Spinal cord (tissue), 9 donors: ENCODE measurements at regions not wholly inside any gene's neighbourhood (a gene's known extent, or its start where the extent isn't known, plus 50 kb on each side); places are given as distances from the start of the nearest gene placed in this dataset.

Source experiments
- DNase-seq, 6 donors: peaks; one replicate each; pipeline versions ENCODE4 v3.0.0 to v3.0.0-alpha.2; 2013 to 2015; ENCODE audit warnings: low spot score in 6 of 6, low read depth in 4 of 6
- H3K27ac ChIP-seq: one replicate; pipeline ENCODE4 v1.5.1; 2013; ENCODE audit warnings: low read depth, low read length, control low read depth
- H3K27me3 ChIP-seq: one replicate; pipeline ENCODE4 v1.6.1; 2013; ENCODE audit warnings: low read length; ENCODE audit not compliant: control insufficient read depth, insufficient read depth
- H3K36me3 ChIP-seq: one replicate; pipeline ENCODE4 v1.6.1; 2013; ENCODE audit warnings: low read length; ENCODE audit not compliant: control insufficient read depth, insufficient read depth
- H3K4me1 ChIP-seq: one replicate; pipeline ENCODE4 v1.6.1; 2013; ENCODE audit warnings: low read length; ENCODE audit not compliant: control insufficient read depth, insufficient read depth
- H3K4me3 ChIP-seq: one replicate; pipeline ENCODE4 v1.5.1; 2013; ENCODE audit warnings: low read depth, low read length, control low read depth
- H3K9me3 ChIP-seq: one replicate; pipeline ENCODE4 v1.6.1; 2013; ENCODE audit warnings: low read length; ENCODE audit not compliant: control insufficient read depth, insufficient read depth
- WGBS: methylation state at CpG from one replicate; pipeline ENCODE4 v1.1.5; 2013; ENCODE audit warnings: missing lambda C conversion rate; ENCODE audit not compliant: insufficient coverage; 5-methylcytosine and 5-hydroxymethylcytosine counted together
- donor health status: healthy.

DNA sequence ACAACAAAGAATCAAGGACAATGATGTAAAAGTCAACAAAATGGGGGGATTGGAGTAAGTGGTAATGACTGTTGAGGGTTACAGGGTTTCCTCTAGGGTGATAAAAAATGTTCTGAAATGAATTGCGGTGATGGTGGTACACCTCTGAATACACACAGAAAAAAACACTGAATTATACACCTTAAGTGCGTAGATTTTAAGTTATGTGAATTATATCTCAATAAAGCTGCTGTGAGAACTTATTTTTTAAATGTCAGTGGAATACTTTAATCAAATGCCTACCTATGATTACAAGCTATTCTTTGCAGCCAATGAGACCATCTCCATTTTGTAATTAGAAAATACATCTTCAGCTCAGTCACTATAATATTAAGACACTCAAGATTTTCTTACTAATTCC, 53.5 kb downstream of the ZNF608 start:
- H3K27ac ChIP-seq = peak overlapping the region; percentile 3
- H3K4me3 ChIP-seq = no peak overlapping the region
- DNase-seq = no peak
- no peaks in the 10 kb centered on the region for H3K4me1 ChIP-seq
- no peaks in the 10 kb centered on the region for H3K9me3 ChIP-seq
- H3K36me3 ChIP-seq = no peaks in the 10 kb centered on the region
- H3K27me3 ChIP-seq = no peaks in the 10 kb centered on the region
- no CpG with 5 or more reads among the region's 2 CpGs for WGBS

DNA sequence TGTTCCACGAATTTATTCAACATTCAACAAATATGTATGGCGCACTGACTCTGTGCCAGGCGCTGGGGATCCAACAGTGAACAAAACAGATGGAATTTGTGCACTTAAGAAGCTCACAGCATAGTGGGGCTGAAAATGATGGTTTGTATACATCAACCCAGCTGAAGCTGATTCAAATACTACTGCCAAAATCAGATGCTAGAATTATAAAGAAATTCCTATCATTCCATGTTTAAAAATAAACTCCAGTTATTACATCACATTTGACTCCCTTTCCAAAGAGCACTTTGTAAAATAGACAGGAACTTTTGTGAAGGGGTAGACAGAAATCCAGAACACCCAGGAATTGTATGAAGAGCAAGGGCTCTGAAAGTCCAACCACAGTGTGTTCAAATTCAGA, 54.1 kb downstream of the ZNF608 start:
- Histone ChIP-seq H3K4me3 (no peak overlapping the region), H3K27me3 (no peaks in the 10 kb centered on the region), H3K9me3 (no peaks in the 10 kb centered on the region), H3K36me3 (no peaks in the 10 kb centered on the region), H3K27ac (peak overlapping the region; percentile 3), H3K4me1 (no peaks in the 10 kb centered on the region)
- no CpG with 5 or more reads among the region's 3 CpGs for WGBS
- DNase-seq = peak in 1 of 6 donors; percentile 79

DNA sequence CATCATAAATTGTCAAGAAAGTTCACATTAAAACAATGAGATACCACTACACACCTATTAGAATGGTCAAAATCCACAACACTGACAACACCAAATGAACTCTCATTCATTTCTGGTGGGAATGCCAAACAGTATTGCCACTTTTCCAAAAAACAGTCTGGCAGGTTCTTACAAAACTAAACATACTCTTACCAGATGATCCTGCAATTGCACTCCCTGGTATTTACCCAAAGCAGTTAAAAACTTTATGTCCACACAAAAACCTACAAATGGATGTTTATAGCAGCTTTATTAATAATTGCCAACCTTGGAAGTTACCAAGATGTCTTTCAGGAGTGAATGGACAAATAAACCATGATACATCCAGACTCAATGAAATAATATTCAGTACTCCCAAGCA, 56.8 kb downstream of the ZNF608 start:
- H3K27me3 ChIP-seq = no peaks in the 10 kb centered on the region
- DNase-seq = no peak
- peaks cover 5% of the 10 kb centered on the region for H3K4me1 ChIP-seq

DNA sequence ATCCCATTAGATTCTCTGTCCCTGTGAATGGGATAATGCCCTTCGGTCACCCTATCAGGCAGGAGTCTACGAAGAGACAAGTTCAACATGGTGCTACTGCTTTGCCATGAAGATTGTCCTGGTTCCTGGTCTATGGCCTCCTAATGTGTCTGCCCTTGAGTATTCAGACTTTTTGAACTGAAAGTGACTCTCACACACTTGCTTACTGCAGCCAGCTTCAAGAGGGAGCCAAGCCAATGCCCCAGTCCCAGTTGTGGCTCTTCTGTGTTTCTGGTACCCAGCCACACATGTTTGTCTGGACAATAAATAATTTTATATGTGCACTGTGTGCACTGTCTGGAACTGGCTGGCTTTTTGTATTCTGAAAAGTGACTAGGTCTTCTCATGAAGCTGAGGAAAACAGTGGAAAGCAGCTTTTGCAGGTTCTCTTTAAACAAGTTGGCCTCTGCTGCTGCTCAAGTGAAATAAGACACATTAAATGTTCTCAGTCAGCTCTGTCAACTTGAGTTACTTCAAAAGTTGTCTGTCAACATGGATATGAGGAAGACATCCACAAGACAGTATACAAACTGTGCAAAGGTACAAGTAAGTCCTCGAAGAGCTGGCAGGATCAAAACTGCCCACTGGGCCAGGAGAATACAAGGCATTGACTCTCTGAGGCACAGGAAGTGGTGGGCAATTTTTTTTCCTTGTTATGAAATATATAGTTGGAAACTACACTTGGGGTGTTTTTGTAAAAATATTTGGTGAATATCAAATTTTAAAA, 60.0 kb downstream of the ZNF608 start:
- WGBS = 88% methylated on average over 3 of the region's 3 CpGs
- DNase-seq = no peak
- peaks cover 5% of the 10 kb centered on the region for H3K4me1 ChIP-seq
- H3K27ac ChIP-seq = no peak overlapping the region
- no peaks in the 10 kb centered on the region for H3K27me3 ChIP-seq
- no peak overlapping the region for H3K4me3 ChIP-seq
- H3K36me3 ChIP-seq = no peaks in the 10 kb centered on the region
- H3K9me3 ChIP-seq = no peaks in the 10 kb centered on the region

More for the DNA sequence above, 56.8 kb downstream of the ZNF608 start:
- H3K9me3 ChIP-seq = no peaks in the 10 kb centered on the region
- no peak overlapping the region for H3K4me3 ChIP-seq
- no peak overlapping the region for H3K27ac ChIP-seq
- H3K36me3 ChIP-seq = no peaks in the 10 kb centered on the region

DNA sequence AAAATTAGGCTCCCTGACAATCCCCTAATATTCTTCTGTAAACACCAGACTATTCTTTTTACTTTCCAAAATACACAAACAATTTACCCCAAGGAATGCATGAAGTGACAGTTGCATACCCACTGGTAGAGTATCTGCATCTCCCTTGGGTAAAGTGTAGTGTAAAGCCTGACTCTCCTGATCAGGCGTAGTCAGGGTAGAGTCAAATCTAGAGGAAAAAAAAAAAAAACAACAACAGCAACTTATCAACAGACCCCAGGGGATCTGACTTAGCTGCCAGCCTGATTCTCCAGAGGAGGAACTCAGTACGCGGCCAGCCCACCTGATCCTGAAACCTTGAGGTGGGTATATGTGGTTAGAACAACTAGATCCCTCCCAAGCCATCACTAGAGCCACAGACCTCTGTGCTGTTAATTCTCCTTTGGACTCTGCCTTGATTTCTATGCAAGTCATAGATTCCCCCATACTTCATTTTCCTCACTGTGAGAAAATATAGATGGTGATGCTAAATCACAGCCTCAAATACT, 61.0 kb downstream of the ZNF608 start:
- no peak for DNase-seq
- H3K9me3 ChIP-seq = no peaks in the 10 kb centered on the region
- no CpG with 5 or more reads among the region's 3 CpGs for WGBS
- H3K27ac ChIP-seq = no peak overlapping the region
- H3K4me3 ChIP-seq = no peak overlapping the region
- no peaks in the 10 kb centered on the region for H3K27me3 ChIP-seq
- peaks cover 5% of the 10 kb centered on the region for H3K4me1 ChIP-seq
- H3K36me3 ChIP-seq = no peaks in the 10 kb centered on the region

DNA sequence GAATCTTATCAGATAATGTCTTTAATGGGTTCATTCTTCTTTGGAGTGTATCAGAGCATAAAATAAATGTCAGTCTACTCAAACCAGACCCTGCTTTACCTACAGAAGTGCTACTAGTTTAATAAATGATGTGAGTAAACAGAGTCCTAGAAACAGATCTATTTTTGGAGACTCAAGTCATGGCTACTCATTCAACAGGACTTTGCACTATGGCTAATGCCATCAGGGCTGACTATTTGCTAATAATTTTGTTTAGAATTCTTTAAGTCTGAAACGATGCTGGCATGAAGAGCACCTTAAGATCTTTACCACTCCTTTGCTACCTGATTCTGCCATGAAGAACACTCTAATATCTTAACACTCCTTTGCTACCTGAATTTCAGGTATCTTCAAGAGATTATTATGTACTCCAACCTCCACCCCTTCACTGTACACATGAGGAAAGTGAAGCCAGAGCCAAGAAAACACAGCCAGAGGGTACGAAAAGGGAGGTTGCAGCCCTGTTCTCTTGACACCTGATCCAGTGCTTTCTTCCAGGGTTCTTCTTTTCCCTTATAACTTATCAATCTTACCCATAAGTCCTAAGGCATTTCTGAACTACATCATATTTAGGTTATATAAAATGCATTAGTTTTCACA, 62.4 kb downstream of the ZNF608 start:
- no peak overlapping the region for H3K27ac ChIP-seq
- no peaks in the 10 kb centered on the region for H3K36me3 ChIP-seq
- peaks cover 8% of the 10 kb centered on the region for H3K4me1 ChIP-seq
- no peak for DNase-seq
- 71% methylated on average over 1 of the region's 2 CpGs for WGBS
- no peaks in the 10 kb centered on the region for H3K9me3 ChIP-seq
- H3K4me3 ChIP-seq = no peak overlapping the region
- H3K27me3 ChIP-seq = no peaks in the 10 kb centered on the region

DNA sequence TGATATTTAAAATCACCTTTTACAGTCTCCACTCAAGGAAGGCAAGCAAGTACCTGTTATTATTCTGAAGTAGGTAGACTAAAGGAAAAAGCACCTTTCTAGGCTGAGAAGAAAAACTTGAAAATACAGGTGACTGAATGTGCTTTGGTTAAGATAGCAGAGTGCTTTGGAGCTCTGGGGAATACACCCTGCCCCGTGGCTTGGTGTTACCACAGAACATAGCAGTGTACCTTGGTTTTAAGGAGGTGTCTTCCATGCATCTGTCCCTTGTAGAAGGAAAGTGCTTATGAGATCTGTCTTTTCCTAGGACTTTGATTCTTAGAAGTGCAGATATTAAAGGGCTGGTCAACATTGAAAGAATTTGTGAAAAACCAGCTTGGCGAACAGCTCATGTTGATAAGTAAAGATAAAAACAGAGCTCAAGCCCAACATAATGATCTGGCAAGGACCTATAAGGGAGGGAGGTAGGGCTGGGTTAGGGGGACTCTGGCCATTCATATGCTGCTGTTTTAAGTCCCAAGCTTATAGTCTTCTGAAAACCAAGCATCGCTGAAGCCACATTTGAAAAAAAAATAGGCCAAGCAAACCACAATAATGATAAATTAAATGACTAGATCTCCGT, 66.8 kb downstream of the ZNF608 start:
- peaks cover 22% of the 10 kb centered on the region for H3K4me1 ChIP-seq
- H3K9me3 ChIP-seq = no peaks in the 10 kb centered on the region
- no peaks in the 10 kb centered on the region for H3K36me3 ChIP-seq
- no peak overlapping the region for H3K4me3 ChIP-seq
- WGBS = 100% methylated on average over 2 of the region's 4 CpGs
- H3K27ac ChIP-seq = peak overlapping the region; percentile 72
- DNase-seq = no peak
- no peaks in the 10 kb centered on the region for H3K27me3 ChIP-seq

DNA sequence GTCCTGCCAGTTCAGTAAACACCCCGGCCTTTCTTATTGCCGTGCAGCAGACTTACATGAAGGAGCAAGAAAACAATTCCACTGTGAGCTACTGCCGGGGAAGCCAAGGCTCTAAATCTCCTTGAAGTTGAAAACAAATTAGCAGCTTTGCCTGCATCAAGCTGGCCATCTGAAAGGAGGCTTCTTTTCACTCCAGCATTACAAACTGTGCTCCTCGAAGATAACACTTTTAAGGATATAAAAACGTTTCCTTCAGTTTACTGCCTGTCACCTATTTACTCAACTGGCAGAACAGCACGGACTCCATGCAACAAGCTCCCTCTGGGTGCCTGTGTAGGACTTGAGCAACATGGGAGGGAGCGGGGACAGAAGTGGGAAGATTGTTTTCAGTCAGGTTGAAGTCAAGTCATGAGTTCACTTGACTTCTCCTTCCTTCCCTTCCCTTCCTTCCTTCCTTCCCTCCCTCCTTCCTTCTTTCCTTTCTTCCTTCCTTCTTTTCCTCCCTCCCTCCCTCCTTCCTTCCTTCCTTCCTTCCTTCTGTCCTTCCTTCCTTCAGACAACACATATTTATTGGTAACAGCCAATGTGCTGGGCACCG, 67.4 kb downstream of the ZNF608 start:
- Histone ChIP-seq H3K9me3 (no peaks in the 10 kb centered on the region), H3K4me3 (no peak overlapping the region), H3K36me3 (no peaks in the 10 kb centered on the region), H3K4me1 (peaks cover 24% of the 10 kb centered on the region), H3K27me3 (no peaks in the 10 kb centered on the region), H3K27ac (peak overlapping the region; percentile 72)
- WGBS = 20% methylated on average over 3 of the region's 8 CpGs
- peak in 2 of 6 donors; percentile 77 for DNase-seq

DNA sequence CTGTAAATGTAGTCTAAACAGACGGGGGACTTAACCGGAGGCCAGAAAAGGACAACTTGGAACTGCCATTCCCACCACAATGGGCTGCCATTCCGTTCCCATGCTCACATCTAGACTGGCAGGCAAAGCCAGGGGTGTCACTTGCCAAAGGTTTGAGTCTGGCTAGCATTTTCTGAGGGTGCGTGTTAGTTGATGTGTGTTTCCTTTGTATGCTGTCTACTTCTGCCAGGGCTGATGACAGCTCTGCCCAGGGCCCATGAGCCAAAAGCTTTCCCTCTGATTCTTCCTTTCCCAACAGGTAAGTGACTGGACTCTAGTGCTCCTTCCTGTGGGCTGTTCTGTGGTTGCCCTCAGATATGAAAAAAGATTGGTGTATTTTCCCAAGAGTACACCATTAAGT, 68.0 kb downstream of the ZNF608 start:
- peak in 2 of 6 donors; percentile 55 to 87 for DNase-seq
- WGBS = no CpG with 5 or more reads among the region's 4 CpGs
- Histone ChIP-seq H3K9me3 (no peaks in the 10 kb centered on the region), H3K27me3 (no peaks in the 10 kb centered on the region), H3K4me1 (peaks cover 24% of the 10 kb centered on the region), H3K4me3 (no peak overlapping the region), H3K36me3 (no peaks in the 10 kb centered on the region), H3K27ac (peak overlapping the region; percentile 72)
